T-helper 2 cell treated with Interferon-gamma antibody and Interleukin-4, amounts not matched to agents 100 ng/mL and 5 ng/mL, for 36 hours (primary cell): ENCODE measurements at regions not wholly inside any gene's neighbourhood (a gene's known extent, or its start where the extent isn't known, plus 50 kb on each side); places are given as distances from the start of the nearest gene placed in this dataset.
"Not testable (repeated sequence)": the region's sequence is repeated elsewhere in the genome, so short reads cannot be mapped to it uniquely, and the experiment has no call there.

Source experiments
- intact Hi-C: fragments of 100-400 bp; cut with micrococcal nuclease; formaldehyde crosslinking; loops from one replicate; pipeline ENCODE4 v1.15.1; 2023

DNA sequence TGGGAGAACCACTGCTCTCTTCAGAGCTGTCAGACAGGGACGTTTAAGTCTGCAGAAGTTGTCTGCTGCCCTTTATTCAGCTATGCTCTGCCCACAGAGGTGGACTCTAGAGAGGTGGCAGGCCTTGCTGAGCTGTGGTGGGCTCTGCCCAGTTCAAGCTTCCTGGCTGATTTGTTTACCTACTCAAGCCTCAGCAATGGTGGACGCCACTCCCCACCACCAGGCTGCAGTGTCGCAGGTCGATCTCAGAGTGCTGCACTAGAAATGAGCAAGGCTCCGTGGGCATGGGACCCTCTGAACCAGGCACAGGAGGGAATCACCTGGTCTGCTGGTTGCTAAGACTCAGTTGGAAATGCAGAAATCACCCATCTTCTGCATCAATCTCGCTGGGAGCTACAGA, 223.4 kb upstream of the IRAK1BP1 start:
- intact Hi-C loops = not testable (repeated sequence)

DNA sequence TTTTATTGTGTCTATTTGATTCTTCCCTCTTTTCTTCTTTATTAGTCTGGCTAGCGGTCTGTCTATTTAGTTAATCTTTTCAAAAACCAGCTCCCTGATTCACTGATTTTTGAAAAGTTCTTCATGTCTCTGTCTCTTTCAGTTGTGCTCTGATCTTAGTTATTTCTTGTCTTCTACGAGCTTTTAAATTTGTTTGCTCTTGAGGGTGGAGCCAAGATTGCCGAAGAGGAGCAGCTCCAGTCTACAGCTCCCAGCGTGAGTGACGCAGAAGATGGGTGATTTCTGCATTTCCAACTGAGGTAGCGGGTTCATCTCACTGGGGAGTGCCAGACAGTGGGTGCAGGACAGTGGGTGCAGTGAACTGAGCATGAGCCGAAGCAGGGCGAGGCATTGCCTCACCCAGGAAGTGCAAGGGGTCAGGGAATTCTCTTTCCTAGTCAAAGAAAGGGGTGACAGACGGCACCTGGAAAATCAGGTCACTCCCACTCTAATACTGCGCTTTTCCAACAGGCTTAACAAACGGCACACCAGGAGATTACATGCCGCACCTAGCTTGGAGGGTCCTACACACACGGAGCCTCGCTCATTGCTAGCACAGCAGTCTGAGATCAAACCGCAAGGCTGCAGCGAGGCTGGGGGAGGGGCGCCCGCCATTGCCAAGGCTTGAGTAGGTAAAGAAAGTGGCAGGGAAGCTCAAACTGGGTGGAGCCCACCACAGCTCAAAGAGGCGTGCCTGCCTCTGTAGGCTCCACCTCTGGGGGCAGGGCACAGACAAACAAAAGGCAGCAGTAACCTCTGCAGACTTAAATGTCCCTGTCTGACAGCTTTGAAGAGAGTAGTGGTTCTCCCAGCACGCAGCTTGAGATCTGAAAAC, 220.6 kb upstream of the IRAK1BP1 start:
- intact Hi-C loops = not testable (repeated sequence)

DNA sequence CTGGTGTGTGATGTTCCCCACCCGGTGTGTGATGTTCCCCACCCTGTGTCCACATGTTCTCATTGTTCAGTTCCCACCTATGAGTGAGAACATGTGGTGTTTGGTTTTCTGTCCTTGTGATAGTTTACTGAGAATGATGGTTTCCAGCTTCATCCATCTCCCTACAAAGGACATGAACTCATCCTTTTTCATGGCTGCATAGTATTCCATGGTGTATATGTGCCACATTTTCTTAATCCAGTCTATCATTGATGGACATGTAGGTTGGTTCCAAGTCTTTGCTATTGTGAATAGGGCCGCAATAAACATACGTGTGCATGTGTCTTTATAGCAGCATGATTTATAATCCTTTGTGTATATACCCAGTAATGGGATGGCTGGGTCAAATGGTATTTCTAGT, 201.5 kb upstream of the IRAK1BP1 start:
- intact Hi-C loops = not testable (repeated sequence)

DNA sequence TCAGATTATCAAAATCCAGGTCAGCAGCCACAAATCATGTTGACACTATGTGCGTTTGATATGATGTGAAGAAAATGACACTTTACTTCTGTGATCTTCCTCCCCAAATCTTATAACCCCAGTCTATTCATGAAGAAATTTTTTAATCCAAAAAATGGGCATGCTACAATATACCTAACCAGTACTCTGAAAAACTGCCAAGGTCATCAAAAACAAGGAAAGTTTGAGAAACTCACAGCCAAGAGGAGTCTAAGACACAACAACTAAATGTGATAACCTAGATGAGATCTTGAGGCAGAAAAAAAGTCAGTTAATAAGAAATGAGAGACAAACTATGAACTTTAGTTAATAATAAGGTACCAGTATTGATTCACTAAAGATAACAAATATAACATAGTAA, 200.6 kb upstream of the IRAK1BP1 start:
- intact Hi-C loops = no loop called here

DNA sequence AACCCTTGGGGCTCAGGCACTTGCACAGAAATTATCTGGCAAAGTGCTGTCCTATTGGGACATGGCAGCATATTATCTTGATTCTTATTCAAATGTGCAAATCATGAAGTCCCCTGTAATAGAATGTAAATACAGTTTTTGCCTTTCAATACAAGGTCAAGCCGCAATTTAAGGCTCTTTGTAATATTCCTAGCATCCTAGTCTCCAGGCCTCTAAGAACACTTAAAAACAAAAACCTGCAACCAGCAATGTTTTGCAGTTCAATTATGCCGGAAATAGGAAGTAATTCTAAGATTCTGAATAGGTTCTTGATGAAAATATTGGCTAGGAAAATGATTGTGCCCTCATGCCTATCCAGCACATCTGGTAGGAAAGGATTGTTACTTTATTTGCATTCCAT, 197.2 kb upstream of the IRAK1BP1 start:
- intact Hi-C loops = no loop called here

DNA sequence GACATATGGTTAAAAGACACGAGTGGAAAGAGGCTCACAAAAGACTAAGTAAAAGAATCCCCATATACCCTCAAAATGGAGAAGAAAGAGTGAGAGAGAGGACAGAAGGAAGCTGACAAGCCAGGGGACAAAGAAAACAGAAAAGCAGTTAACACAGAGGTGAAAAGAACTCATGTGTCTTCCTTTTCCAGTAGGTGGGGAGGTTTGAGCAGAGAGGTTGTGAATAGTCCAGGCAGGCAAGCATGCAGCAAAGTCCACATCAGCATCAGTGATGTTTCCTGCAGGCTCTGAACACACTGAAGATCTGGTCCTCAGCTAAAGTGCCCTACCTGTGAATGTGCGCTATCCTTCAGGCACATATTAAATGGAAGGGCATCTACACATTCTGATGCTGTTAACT, 196.5 kb upstream of the IRAK1BP1 start:
- intact Hi-C loops = no loop called here

DNA sequence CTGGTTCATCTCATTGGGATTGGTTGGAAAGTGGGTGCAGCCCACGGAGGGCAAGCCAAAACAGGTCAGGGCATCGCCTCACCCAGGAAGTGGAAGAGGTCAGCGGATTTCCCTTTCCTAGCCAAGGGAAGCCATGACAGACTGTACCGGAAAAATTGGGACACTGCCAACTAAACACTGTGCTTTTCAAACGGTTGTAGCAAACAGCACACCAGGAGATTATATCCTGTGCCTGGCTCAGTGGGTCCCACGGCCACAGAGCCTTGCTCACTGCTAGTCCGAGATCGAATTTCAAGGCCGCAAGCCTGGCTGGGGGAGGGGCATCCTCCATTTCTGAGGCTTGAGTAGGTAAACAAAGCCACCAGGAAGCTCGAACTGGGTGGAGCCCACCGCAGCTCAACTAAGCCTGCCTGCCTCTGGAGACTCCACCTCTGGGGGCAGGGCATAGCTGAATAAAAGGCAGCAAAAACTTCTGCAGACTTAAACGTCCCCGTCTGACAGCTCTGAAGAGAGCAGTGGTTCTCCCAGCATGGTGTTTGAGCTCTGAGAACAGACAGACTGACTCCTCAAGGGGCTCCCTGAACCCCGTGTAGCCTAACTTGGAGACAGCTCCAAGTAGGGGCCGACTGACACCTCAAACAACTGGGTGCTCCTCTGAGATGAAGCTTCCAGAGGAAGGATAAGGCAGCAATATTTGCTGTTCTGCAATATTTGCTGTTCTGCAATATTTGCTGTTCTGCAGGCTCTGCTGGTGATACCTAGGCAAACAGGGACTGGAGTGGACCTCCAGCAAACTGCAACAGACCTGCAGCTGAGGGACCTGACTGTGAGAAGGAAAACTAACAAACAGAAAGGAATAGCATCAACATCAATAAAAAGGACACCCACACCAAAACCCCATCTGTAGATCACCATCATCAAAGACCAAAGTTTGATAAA, 191.0 kb upstream of the IRAK1BP1 start:
- intact Hi-C loops = not testable (repeated sequence)

DNA sequence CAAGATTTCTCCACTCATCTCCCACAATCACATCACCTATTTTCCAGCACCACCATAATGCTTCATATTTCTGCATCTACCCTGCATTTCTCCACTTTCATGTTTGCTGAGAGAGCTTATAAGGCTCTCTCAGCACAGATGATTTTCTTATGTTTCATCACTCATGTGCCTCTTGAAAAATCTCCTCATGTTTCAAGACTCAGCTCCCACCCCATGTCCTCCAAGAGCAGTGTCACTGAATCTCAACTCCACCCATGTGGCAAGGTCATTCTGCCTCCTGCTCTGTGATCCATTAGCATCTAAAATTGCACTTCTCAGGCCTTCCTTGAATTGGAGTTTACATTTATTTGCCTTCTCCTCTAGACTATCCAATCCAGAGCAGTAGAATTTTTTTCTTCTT, 178.7 kb upstream of the IRAK1BP1 start:
- intact Hi-C loops = no loop called here

DNA sequence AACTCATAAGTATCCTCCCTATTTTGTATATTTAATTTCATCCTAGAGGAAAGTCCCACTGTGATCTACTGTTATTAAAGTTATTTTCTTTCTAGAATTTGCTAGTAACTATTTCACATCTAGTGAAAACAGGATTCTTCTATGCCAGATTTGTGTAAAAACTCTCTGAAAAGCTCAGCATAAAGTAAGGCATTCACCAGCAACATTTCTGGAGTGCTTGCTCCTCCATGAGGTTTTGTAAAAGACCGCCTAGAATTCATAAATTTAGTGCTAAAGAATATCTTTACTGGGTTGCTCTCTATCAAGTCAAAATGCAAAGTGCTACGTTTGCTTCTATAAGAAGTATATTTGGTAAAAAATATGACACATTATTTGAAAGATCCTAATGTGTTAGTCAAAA, 173.5 kb upstream of the IRAK1BP1 start:
- intact Hi-C loops = no loop called here

DNA sequence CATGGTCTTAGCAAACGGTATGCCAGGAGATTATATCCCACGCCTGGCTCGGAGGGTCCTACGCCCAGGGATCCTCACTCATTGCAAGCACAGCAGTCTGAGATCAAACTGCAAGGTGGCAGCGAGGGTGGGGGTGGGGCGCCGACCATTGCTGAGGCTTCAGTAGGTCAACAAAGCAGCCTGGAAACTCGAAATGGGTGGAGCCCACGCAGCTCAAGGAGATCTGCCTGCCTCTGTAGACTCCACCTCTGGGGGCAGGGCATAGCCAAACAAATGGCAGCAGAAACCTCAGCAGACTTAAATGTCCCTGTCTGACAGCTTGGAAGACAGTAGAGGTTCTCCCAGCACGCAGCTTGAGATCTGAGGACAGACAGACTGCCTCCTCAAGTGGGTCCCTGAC, 172.7 kb upstream of the IRAK1BP1 start:
- intact Hi-C loops = not testable (repeated sequence)

DNA sequence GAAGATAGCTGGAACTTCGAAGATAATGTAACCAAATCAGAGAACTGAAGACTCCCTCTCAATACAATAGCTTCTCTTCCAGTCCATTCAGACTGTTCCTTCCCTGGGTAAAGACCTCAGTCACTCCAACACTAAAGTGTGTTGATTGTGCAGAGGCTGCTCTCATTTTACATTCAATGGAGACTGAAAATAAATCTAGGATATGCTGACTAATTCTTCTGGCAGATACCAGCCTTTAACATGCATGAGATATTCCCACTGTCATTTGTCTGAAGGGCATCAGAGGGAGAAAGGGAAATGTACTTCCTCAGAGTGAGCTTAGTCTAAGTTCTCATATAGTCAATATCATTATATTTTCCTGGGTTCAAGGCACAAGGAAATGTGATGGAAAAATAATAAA, 166.4 kb upstream of the IRAK1BP1 start:
- intact Hi-C loops = no loop called here

DNA sequence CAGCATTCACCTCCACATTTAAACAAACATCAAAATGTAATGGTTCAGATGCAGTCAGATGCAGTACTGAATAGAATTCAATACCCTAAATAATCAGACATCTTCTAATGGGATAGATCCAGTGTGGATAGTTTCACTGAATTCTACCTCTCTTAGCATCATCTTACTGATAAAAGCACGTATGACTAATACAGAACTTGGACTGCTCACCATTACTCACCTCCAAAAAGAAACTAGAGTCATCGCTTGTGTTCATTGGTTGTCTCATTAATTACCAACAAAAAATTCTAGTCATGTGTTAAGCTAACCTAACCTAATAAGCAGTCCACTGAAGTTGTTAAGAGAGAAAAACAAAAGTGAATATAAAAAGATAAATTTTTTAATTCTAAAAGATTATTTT, 165.9 kb upstream of the IRAK1BP1 start:
- intact Hi-C loops = no loop called here

DNA sequence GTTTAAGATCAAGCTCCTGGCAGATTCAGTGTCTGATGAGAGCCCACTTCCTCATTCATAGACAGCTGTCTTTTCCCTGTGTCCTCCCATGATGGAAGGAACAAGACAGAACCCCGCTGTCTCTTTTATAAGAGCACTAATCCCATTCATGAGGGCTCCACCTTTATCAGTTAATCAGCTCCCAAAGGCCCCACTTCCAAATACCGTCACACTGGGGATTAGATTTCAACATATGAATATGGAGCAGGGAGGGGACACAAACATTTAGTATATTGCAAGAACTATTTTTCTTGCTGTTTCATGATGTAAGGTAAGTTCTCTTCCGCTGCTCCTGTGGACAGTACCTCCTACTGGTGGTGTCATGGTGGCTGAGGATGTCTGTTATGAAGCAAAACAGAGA, 158.3 kb upstream of the IRAK1BP1 start:
- intact Hi-C loops = no loop called here

DNA sequence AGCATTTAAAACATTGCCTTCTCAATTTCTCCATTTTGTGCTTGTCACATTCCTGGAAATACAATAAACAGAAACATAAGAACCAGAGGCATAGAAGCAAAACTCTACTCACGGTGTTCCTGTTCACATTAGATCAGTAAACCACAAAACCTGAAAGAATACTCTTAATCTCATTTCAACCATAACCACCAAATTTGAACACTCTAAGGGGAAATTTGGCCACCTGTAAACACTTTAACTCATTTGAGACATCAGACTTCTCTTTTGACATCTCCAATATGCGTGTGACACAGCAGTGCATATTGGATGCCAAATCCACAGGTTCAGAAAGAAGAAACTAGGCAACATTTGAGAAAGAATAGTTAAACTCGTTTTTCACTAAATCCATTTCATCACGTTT, 153.8 kb upstream of the IRAK1BP1 start:
- intact Hi-C loops = no loop called here

DNA sequence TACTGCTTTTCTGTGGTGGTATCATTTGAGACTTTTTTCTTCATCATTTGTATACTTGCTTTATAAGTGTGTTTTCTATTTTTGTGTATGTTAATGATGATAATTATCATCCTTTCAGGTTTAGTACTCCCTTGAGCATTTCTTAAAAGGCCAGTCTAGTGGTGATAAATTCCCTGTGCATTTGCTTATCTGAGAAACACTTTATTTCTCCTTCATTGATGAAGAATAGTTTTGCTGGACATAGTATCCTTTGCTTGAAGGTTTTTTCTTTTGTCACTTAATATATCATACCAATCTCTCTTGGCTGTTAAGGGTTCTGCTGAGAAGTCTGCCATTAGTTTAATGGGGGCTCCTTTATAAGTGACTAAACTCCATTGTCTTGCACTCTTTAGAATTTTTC, 123.2 kb upstream of the IRAK1BP1 start:
- intact Hi-C loops = no loop called here

DNA sequence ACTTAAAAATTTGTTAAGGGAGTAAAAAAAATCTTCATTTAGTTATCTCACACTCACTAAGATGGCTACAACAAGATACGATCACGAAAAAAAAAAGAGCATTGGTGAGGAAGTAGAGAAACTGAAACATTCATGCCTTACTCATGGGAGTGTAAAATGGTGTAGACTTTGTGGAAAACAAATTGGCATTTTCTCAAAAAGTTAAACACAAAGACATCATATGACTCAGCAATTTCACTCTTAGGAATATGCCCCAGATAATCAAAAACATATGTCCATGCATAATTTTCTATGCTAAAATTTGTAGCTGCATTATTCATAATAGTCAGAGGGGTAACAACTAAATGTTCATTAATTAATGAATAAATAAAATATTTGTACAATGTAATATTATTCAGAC, 120.9 kb upstream of the IRAK1BP1 start:
- intact Hi-C loops = no loop called here

DNA sequence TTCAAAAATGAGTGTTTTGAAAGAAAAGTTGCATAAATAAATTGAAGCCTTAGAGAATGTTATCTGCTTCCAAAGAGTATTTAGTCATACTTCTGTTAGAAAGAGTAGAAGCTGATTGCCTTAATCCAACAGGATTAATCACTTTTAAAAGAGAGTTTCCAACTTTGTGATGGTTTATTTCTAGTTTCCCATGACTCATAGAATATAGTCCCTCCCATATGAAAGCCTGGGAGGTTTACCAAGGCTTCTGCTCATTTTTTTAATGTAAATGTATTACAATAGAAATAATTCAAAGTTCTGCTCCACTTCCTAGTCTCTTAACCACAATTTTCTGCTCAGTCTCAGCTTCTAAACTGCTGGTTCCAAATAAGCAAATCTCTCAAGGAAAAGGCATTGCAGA, 118.0 kb upstream of the IRAK1BP1 start:
- intact Hi-C loops = no loop called here

DNA sequence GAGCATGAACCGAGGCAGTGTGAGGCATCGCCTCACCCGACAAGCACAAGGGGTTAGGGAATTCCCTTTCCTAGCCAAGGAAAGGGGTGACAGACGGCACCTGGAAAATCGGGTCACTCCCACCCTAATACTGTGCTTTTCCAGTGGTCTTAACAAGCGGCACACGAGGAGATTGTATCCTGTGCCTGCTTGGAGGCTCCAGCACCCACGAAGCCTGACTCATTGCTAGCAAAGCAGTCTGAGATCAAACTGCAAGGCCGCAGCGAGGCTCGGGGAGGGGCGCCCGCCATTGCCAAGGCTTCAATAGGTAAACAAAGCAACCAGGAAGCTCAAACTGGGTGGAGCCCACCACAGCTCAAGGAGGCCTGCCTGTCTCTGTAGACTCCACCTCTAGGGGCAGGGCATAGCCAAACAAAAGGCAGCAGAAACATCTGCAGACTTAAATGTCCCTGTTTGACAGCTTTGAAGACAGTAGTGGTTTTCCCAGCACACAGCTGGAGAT, 109.0 kb upstream of the IRAK1BP1 start:
- intact Hi-C loops = not testable (repeated sequence)

DNA sequence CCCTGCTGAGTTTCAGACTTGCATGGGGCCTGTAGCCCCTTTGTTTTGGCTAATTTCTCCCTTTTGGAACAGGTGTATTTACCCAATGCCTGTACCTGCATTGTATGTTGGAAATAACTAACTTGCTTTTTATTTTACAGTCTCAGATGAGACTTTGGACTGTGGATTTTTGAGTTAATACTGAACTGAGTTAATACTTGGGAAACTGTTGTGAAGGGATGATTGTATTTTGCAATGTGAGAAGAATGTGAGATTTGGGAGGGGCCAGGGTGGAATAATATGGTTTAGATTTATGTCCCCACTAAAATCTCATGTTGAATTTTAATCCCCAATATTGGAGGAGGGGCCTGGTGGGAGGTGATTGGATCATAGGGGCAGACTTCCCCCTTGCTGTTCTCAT, 99.1 kb upstream of the IRAK1BP1 start:
- intact Hi-C loops = no loop called here

DNA sequence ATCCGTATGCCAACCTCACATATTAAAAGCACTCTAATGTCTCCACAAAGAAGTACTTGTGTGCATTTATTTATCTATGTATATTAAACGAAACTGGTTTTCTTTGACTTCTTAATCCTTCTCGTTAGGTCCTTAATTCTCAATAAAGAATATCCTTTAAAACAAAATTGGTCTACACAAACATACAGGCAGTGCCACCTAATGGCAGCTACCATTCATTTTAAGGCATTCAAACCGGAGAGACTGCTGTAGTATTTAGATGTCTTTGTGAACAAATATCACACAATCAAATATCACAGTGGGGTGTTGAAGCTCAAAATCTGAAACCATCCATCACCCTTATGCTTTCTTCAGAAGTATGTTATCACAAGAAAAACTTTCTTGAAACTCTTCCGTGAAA, 96.6 kb upstream of the IRAK1BP1 start:
- intact Hi-C loops = no loop called here

DNA sequence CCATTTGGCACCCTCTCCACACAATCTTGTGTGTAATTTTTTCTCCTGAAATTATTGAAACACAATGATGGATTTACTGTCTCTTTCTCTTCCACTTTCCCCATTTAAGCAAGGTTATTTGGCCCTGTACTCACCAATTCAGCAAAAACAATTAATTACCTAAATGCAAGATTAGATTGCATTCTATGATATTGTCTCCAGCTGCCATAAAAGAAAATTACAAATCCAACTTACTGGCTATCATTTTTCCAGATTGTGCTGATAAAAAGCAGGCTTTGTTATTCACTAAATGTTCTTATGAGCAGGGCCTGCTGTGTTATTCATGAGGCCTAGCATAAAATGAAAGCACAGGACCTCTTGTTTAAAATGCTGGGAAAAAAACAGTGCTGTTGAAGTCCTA, 95.8 kb upstream of the IRAK1BP1 start:
- intact Hi-C loops = no loop called here

DNA sequence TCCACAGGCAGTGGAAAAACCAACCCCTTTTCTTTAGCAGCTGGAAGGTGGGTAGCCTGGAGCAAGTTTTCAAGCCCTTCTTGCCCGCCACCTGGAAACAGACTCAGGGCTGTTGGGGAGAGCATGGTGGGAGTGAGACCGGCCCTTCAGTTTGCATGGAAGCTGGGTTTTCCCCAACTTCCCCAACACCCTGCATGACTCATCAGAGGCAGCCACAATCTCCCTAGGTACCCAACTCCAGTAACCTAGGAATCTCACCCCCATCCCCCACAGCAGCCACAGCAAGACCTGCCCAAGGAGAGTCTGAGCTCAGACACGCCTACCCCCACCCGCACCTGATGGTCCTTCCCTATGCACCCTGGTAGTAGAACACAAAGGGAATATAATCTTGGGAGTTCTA, 86.3 kb upstream of the IRAK1BP1 start:
- intact Hi-C loops = no loop called here
